Neural cell (in vitro differentiated cells): ENCODE measurements at regions not wholly inside any gene's neighbourhood (a gene's known extent, or its start where the extent isn't known, plus 50 kb on each side); places are given as distances from the start of the nearest gene placed in this dataset.

ENCODE experiments used
- H2AFZ ChIP-seq: fragments of 200-600, 300-800 bp; sonication (generic), shearing (Covaris generic); 2 replicates; pipeline ENCODE4 v1.6.0; 2014; ENCODE audit warnings: low read depth, mild to moderate bottlenecking, antibody characterized with exemption, low read length, moderate library complexity
- H3F3A ChIP-seq: fragments of 200-600 bp; shearing (Covaris generic); 2 replicates; pipeline ENCODE4 v1.6.1; 2016; ENCODE audit warnings: mild to moderate bottlenecking, moderate library complexity, mixed read lengths, antibody characterized with exemption, low read length; ENCODE audit not compliant: insufficient read depth, poor library complexity, severe bottlenecking
- H3K27ac ChIP-seq: fragments of 200-600, 300-800 bp; sonication (generic), shearing (Covaris generic); 2 replicates; pipeline ENCODE4 v1.5.1; 2014; ENCODE audit warnings: mild to moderate bottlenecking, low read length, moderate library complexity
- H3K27me3 ChIP-seq: fragments of 300-800, 200-600 bp; sonication (generic), shearing (Covaris generic); 2 replicates; pipeline ENCODE4 v1.6.0; 2014; ENCODE audit warnings: mild to moderate bottlenecking, low read depth, low read length, moderate library complexity; ENCODE audit not compliant: insufficient read depth
- H3K36me3 ChIP-seq: fragments of 300-800, 200-600 bp; sonication (generic), shearing (Covaris generic); 2 replicates; pipeline ENCODE4 v1.5.1; 2014; ENCODE audit warnings: mild to moderate bottlenecking, antibody characterized with exemption, low read length, moderate library complexity; ENCODE audit not compliant: insufficient read depth
- H3K4me2 ChIP-seq: fragments of 300-800, 200-600 bp; sonication (generic), shearing (Covaris generic); 2 replicates; pipeline ENCODE4 v1.6.0; 2014; ENCODE audit warnings: mild to moderate bottlenecking, low read length
- H3K4me3 ChIP-seq: fragments of 300-800, 200-600 bp; sonication (generic), shearing (Covaris generic); 2 replicates; pipeline ENCODE4 v1.5.1; 2014; ENCODE audit warnings: mild to moderate bottlenecking, low read length, moderate library complexity
- H3K79me2 ChIP-seq: fragments of 200-600 bp; shearing (Covaris generic); replicated peaks from 2 replicates; pipeline ENCODE4 v1.6.0; 2014; ENCODE audit warnings: mild to moderate bottlenecking, low read length, moderate library complexity; ENCODE audit not compliant: insufficient read depth
- H3K9ac ChIP-seq: fragments of 300-800, 200-600 bp; sonication (generic), shearing (Covaris generic); 2 replicates; pipeline ENCODE4 v1.6.1; 2016; ENCODE audit warnings: mild to moderate bottlenecking, low read length, mixed read lengths
- H3K9me2 ChIP-seq: fragments of 200-600 bp; shearing (Covaris generic); 2 replicates; pipeline ENCODE4 v1.6.1; 2016; ENCODE audit warnings: mild to moderate bottlenecking, low read length, mixed read lengths; ENCODE audit not compliant: insufficient read depth
- H3K9me3 ChIP-seq: fragments of 200-600, 300-800 bp; sonication (generic), shearing (Covaris generic); 2 replicates; pipeline ENCODE4 v1.6.1; 2016; ENCODE audit warnings: mild to moderate bottlenecking, mixed run types, low read length, moderate library complexity, mixed read lengths
- H4K20me1 ChIP-seq: fragments of 200-600 bp; shearing (Covaris generic); 2 replicates; pipeline ENCODE4 v1.6.1; 2016; ENCODE audit warnings: mild to moderate bottlenecking, mixed run types; ENCODE audit not compliant: insufficient read depth
- EP300 ChIP-seq: fragments of 450-650 bp; conservative IDR thresholded peaks from 2 replicates; pipeline ENCODE4 v1.6.1; 2014; ENCODE audit warnings: antibody characterized with exemption, mild to moderate bottlenecking, moderate library complexity; ENCODE audit not compliant: poor library complexity, severe bottlenecking
- EZH2 ChIP-seq: fragments of 200-600, 300-800 bp; shearing (Covaris generic), sonication (generic); IDR thresholded peaks from 2 replicates; pipeline ENCODE4 v1.6.1; 2014; ENCODE audit warnings: antibody characterized with exemption, low read length, borderline replicate concordance, mild to moderate bottlenecking; ENCODE audit not compliant: insufficient read depth, poor library complexity, severe bottlenecking
- MXI1 ChIP-seq: fragments of 450-650 bp; conservative IDR thresholded peaks from 2 replicates; pipeline ENCODE4 v1.6.1; 2014; ENCODE audit warnings: antibody characterized with exemption, mild to moderate bottlenecking; ENCODE audit not compliant: poor library complexity, severe bottlenecking
- POLR2AphosphoS5 ChIP-seq: IDR thresholded peaks from 2 replicates; pipeline ENCODE4 v1.6.1; 2012
- RAD21 ChIP-seq: fragments of 450-650 bp; conservative IDR thresholded peaks from 2 replicates; pipeline ENCODE4 v1.6.1; 2014; ENCODE audit warnings: antibody characterized with exemption, mild to moderate bottlenecking, moderate library complexity
- SMC3 ChIP-seq: fragments of 450-650 bp; conservative IDR thresholded peaks from 2 replicates; pipeline ENCODE4 v1.6.1; 2014; ENCODE audit warnings: antibody characterized with exemption, mild to moderate bottlenecking, moderate library complexity; ENCODE audit not compliant: poor library complexity
- TAF1 ChIP-seq: IDR thresholded peaks from 2 replicates; pipeline ENCODE4 v1.6.1; 2012; ENCODE audit warnings: low read depth
- TF ChIP-seq, protein P1 (sequence below): IDR thresholded peaks from 2 replicates; pipeline ENCODE4 v1.6.1; 2012; ENCODE audit warnings: borderline replicate concordance
- TF ChIP-seq, protein P2 (sequence below): fragments of 450-650 bp; IDR thresholded peaks from 2 replicates; pipeline ENCODE4 v1.5.1; 2014; ENCODE audit warnings: antibody characterized with exemption, mild to moderate bottlenecking, moderate library complexity; ENCODE audit not compliant: poor library complexity, severe bottlenecking

DNA sequence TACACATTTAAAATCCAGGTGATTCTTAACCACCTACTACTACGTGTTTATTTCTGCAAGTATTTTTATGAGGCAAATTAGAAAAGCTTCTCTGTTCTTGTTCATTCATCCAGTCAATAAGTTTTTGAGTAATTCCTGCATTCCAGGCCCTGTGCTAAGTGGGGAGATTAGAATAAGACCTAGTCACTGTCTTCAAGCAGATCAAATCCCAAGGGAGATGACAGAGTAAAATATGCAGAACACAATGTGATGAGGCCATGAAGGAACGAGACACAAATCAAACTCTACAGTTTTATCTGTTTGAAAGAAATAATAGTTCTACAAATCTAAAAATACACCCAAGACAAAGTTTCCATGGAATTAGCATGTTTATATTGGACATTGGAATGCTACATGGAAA is 158.8 kb downstream of the CEP120 start:
- H4K20me1 ChIP-seq: no peaks in the 10 kb centered on the region
- TF ChIP-seq RAD21 (no peak), MXI1 (no peak), SMC3 (no peak), TAF1 (no peak), POLR2AphosphoS5 (no peak), EP300 (no peak)
- TF ChIP-seq, protein P1, sequence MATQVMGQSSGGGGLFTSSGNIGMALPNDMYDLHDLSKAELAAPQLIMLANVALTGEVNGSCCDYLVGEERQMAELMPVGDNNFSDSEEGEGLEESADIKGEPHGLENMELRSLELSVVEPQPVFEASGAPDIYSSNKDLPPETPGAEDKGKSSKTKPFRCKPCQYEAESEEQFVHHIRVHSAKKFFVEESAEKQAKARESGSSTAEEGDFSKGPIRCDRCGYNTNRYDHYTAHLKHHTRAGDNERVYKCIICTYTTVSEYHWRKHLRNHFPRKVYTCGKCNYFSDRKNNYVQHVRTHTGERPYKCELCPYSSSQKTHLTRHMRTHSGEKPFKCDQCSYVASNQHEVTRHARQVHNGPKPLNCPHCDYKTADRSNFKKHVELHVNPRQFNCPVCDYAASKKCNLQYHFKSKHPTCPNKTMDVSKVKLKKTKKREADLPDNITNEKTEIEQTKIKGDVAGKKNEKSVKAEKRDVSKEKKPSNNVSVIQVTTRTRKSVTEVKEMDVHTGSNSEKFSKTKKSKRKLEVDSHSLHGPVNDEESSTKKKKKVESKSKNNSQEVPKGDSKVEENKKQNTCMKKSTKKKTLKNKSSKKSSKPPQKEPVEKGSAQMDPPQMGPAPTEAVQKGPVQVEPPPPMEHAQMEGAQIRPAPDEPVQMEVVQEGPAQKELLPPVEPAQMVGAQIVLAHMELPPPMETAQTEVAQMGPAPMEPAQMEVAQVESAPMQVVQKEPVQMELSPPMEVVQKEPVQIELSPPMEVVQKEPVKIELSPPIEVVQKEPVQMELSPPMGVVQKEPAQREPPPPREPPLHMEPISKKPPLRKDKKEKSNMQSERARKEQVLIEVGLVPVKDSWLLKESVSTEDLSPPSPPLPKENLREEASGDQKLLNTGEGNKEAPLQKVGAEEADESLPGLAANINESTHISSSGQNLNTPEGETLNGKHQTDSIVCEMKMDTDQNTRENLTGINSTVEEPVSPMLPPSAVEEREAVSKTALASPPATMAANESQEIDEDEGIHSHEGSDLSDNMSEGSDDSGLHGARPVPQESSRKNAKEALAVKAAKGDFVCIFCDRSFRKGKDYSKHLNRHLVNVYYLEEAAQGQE: no peak
- TF ChIP-seq, protein P2, sequence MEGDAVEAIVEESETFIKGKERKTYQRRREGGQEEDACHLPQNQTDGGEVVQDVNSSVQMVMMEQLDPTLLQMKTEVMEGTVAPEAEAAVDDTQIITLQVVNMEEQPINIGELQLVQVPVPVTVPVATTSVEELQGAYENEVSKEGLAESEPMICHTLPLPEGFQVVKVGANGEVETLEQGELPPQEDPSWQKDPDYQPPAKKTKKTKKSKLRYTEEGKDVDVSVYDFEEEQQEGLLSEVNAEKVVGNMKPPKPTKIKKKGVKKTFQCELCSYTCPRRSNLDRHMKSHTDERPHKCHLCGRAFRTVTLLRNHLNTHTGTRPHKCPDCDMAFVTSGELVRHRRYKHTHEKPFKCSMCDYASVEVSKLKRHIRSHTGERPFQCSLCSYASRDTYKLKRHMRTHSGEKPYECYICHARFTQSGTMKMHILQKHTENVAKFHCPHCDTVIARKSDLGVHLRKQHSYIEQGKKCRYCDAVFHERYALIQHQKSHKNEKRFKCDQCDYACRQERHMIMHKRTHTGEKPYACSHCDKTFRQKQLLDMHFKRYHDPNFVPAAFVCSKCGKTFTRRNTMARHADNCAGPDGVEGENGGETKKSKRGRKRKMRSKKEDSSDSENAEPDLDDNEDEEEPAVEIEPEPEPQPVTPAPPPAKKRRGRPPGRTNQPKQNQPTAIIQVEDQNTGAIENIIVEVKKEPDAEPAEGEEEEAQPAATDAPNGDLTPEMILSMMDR: no peak
- no peaks in the 10 kb centered on the region for H3K9me2 ChIP-seq
- H3K9me3 ChIP-seq: no peaks in the 10 kb centered on the region
- H3K79me2 ChIP-seq: no peaks in the 10 kb centered on the region
- no peak overlapping the region for H3K9ac ChIP-seq
- H3K4me3 ChIP-seq: no peak overlapping the region
- no peaks in the 10 kb centered on the region for H3K27me3 ChIP-seq
- no peak overlapping the region for H3K4me2 ChIP-seq
- no peaks in the 10 kb centered on the region for H3F3A ChIP-seq
- H3K27ac ChIP-seq: no peak overlapping the region
- no peaks in the 10 kb centered on the region for H3K36me3 ChIP-seq
- H2AFZ ChIP-seq: no peak overlapping the region

DNA sequence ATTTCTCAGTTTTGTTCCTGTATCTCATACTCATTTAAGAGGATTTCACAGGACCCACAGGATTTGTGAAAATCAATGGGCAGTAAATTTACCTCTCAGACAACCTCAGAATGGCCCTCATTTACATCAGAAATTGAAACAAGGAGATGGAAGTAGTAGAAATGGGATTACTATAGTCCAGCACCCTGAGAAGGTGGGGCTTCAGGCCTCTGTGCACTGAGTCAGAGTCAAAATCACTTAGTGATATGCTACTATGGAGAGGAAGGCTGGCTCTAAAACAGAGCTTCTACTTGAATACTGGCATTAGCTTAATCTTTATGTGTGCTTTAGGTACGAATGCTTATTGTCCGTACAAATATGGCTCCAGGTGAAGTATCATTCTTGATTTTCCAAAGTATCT is 159.3 kb downstream of the CEP120 start:
- no peaks in the 10 kb centered on the region for H3K36me3 ChIP-seq
- no peaks in the 10 kb centered on the region for H3K9me3 ChIP-seq
- H3K27me3 ChIP-seq: no peaks in the 10 kb centered on the region
- H3K9ac ChIP-seq: no peak overlapping the region
- no peaks in the 10 kb centered on the region for H4K20me1 ChIP-seq
- TF ChIP-seq EZH2: no peak
- TF ChIP-seq, protein P1: no peak
- no peaks in the 10 kb centered on the region for H3F3A ChIP-seq
- no peaks in the 10 kb centered on the region for H3K9me2 ChIP-seq
- H3K4me2 ChIP-seq: no peak overlapping the region
- no peaks in the 10 kb centered on the region for H3K79me2 ChIP-seq
- H3K27ac ChIP-seq: no peak overlapping the region
- H3K4me3 ChIP-seq: no peak overlapping the region
- H2AFZ ChIP-seq: no peak overlapping the region
